ENCODE measurements at regions not wholly inside any gene's neighbourhood (a gene's known extent, or its start where the extent isn't known, plus 50 kb on each side); places are given as distances from the start of the nearest gene placed in this dataset.

DNA sequence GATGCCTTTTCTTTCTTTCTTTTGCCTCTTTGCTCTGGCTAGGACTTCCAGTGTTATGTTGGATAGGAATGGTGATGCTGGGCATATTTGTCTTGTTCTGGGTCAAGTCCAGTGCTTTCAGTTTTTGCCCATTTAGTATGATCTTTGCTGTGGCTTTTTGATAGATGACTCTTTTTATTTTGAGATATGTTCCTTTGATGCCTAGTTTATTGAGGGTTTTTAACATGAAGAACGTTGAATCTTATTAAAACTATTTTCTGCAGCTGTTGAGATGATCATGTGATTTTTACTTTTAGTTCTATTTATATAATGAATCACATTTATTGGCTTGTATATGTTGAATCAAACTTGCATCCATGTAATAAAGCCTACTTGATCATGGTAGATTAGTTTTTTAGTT lies 363.8 kb upstream of the RASGRP1 start:
- Histone ChIP-seq H3K27ac (ENCODE audit: low read depth, low read length) (no peak overlapping the region), H3K9me2 (replicated peaks; ENCODE audit: insufficient read depth, low read length) (no peaks in the 10 kb centered on the region), H2AFZ (ENCODE audit: low read depth, low read length, severe bottlenecking) (no peak overlapping the region), H3K4me3 (ENCODE audit: insufficient read depth, low read length, poor library complexity, severe bottlenecking) (no peak overlapping the region), H3K4me2 (ENCODE audit: low read depth, low read length, poor library complexity, severe bottlenecking) (no peak overlapping the region), H3K9me3 (ENCODE audit: insufficient read depth, low read length) (no peaks in the 10 kb centered on the region), H3K9ac (ENCODE audit: low read length) (no peak overlapping the region), H3F3A (ENCODE audit: insufficient read depth) (no peaks in the 10 kb centered on the region), H3K27me3 (ENCODE audit: low read length) (no peaks in the 10 kb centered on the region), H3K36me3 (ENCODE audit: low read length) (no peaks in the 10 kb centered on the region), H3K79me2 (ENCODE audit: insufficient read depth, low read length) (no peaks in the 10 kb centered on the region), H4K20me1 (ENCODE audit: low read depth, low read length) (no peaks in the 10 kb centered on the region)
- no peak for TF ChIP-seq EZH2phosphoT487 (conservative IDR thresholded peaks at IDR 0.05; ENCODE audit: low read length)
- TF ChIP-seq, protein P1, sequence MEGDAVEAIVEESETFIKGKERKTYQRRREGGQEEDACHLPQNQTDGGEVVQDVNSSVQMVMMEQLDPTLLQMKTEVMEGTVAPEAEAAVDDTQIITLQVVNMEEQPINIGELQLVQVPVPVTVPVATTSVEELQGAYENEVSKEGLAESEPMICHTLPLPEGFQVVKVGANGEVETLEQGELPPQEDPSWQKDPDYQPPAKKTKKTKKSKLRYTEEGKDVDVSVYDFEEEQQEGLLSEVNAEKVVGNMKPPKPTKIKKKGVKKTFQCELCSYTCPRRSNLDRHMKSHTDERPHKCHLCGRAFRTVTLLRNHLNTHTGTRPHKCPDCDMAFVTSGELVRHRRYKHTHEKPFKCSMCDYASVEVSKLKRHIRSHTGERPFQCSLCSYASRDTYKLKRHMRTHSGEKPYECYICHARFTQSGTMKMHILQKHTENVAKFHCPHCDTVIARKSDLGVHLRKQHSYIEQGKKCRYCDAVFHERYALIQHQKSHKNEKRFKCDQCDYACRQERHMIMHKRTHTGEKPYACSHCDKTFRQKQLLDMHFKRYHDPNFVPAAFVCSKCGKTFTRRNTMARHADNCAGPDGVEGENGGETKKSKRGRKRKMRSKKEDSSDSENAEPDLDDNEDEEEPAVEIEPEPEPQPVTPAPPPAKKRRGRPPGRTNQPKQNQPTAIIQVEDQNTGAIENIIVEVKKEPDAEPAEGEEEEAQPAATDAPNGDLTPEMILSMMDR (IDR thresholded peaks at IDR 0.05; ENCODE audit: insufficient read depth, low read length, poor library complexity, severe bottlenecking) = no peak

GRCh38 chr15:38930851-38931572 lies 366.4 kb upstream of the RASGRP1 start:
- Histone ChIP-seq H3K9me3 (ENCODE audit: insufficient read depth, low read length) (no peaks in the 10 kb centered on the region), H3K9ac (ENCODE audit: low read length) (no peak overlapping the region), H3K79me2 (ENCODE audit: insufficient read depth, low read length) (no peaks in the 10 kb centered on the region), H3K9me2 (replicated peaks; ENCODE audit: insufficient read depth, low read length) (no peaks in the 10 kb centered on the region), H4K20me1 (ENCODE audit: low read depth, low read length) (no peaks in the 10 kb centered on the region), H3K4me2 (ENCODE audit: low read depth, low read length, poor library complexity, severe bottlenecking) (no peak overlapping the region), H3F3A (ENCODE audit: insufficient read depth) (no peaks in the 10 kb centered on the region), H3K36me3 (ENCODE audit: low read length) (no peaks in the 10 kb centered on the region), H3K4me3 (ENCODE audit: insufficient read depth, low read length, poor library complexity, severe bottlenecking) (no peak overlapping the region), H2AFZ (ENCODE audit: low read depth, low read length, severe bottlenecking) (no peak overlapping the region), H3K27me3 (ENCODE audit: low read length) (no peaks in the 10 kb centered on the region), H3K27ac (ENCODE audit: low read depth, low read length) (no peak overlapping the region)
- no peak for TF ChIP-seq EZH2phosphoT487 (conservative IDR thresholded peaks at IDR 0.05; ENCODE audit: low read length)
- TF ChIP-seq, protein P1 (IDR thresholded peaks at IDR 0.05; ENCODE audit: insufficient read depth, low read length, poor library complexity, severe bottlenecking) = no peak

DNA sequence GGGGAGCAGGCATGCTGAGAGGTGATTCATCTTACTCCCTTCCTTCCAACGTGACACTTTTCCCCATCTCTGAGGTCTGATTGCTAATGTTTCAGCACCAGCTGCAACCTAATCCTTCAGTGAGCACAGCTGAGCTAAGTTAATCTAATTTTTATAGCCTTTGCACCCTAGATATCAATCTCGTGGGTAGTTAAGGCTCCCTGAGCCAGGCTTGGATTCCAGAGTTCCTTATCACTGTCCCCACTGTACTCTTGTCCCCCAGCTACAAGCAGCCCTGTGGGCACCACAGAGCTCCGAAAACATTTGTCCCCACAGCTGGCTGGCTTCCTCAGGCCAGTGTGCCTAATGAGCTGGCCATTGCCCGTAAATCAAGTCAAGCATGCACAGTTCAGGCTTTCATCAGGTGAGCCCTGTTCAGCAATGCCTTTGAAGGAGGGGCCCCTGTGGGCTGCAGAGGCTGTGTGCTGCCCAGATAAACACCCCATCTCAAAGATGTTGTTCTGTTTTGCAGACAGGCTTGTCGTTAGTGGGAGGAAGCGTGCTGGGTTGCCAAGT lies 376.9 kb upstream of the RASGRP1 start:
- no peak overlapping the region for H3K4me2 ChIP-seq (ENCODE audit: low read depth, low read length, poor library complexity, severe bottlenecking)
- no peaks in the 10 kb centered on the region for H3K9me3 ChIP-seq (ENCODE audit: insufficient read depth, low read length)
- H3K9me2 ChIP-seq (replicated peaks; ENCODE audit: insufficient read depth, low read length) = no peaks in the 10 kb centered on the region
- H4K20me1 ChIP-seq (ENCODE audit: low read depth, low read length) = no peaks in the 10 kb centered on the region
- H3K4me3 ChIP-seq (ENCODE audit: insufficient read depth, low read length, poor library complexity, severe bottlenecking) = no peak overlapping the region
- TF ChIP-seq, protein P1 (IDR thresholded peaks at IDR 0.05; ENCODE audit: insufficient read depth, low read length, poor library complexity, severe bottlenecking) = no peak
- TF ChIP-seq EZH2phosphoT487 (conservative IDR thresholded peaks at IDR 0.05; ENCODE audit: low read length) = no peak
- no peaks in the 10 kb centered on the region for H3K36me3 ChIP-seq (ENCODE audit: low read length)
- H3K79me2 ChIP-seq (ENCODE audit: insufficient read depth, low read length) = no peaks in the 10 kb centered on the region
- H3F3A ChIP-seq (ENCODE audit: insufficient read depth) = no peaks in the 10 kb centered on the region
- no peak overlapping the region for H3K9ac ChIP-seq (ENCODE audit: low read length)
- H3K27me3 ChIP-seq (ENCODE audit: low read length) = no peaks in the 10 kb centered on the region
- H2AFZ ChIP-seq (ENCODE audit: low read depth, low read length, severe bottlenecking) = no peak overlapping the region
- no peak overlapping the region for H3K27ac ChIP-seq (ENCODE audit: low read depth, low read length)

All from SU-DHL-6 (cell line).